Gastrocnemius medialis (tissue), 4 donors: ENCODE measurements at regions not wholly inside any gene's neighbourhood (a gene's known extent, or its start where the extent isn't known, plus 50 kb on each side); places are given as distances from the start of the nearest gene placed in this dataset.

Experiments used
- ATAC-seq, 2 donors: fragments of 150-250 bp; one replicate each; pipeline ENCODE4 v1.9.1; 2016
- DNase-seq, 2 donors: peaks; one replicate each; pipeline ENCODE4 v3.0.0-alpha.2; 2019
- H3K27ac ChIP-seq, 4 donors: fragments of 200-600 bp; sonication (generic); 1 replicate in 1 of 4; 2 replicates in 3 of 4; pipeline ENCODE4 v1.5.1; 2016 to 2018; ENCODE audit warnings: mild to moderate bottlenecking in 2 of 4, moderate library complexity in 1 of 4
- H3K27me3 ChIP-seq, 3 donors: fragments of 200-600 bp; sonication (generic) in 2 of 3; 1 replicate in 1 of 3; 2 replicates in 2 of 3; pipeline versions ENCODE4 v1.5.1 to v1.6.0; 2016 to 2019; ENCODE audit warnings: mild to moderate bottlenecking in 1 of 3, moderate library complexity in 1 of 3
- H3K36me3 ChIP-seq, 2 donors: fragments of 200-600 bp; sonication (generic) in 1 of 2; one replicate each; pipeline ENCODE4 v1.5.1; 2017 to 2018
- H3K4me1 ChIP-seq, 2 donors: fragments of 200-600 bp; sonication (generic) in 1 of 2; one replicate each; pipeline ENCODE4 v1.5.1; 2016 to 2017; ENCODE audit warnings: mild to moderate bottlenecking in 2 of 2
- H3K4me3 ChIP-seq, 4 donors: fragments of 200-600 bp; sonication (generic) in 3 of 4; 1 replicate in 1 of 4; 2 replicates in 3 of 4; pipeline ENCODE4 v1.5.1; 2016 to 2019; ENCODE audit warnings: mild to moderate bottlenecking in 2 of 4
- H3K9me3 ChIP-seq, 3 donors: fragments of 200-600 bp; sonication (generic) in 2 of 3; 1 replicate in 1 of 3; 2 replicates in 2 of 3; pipeline ENCODE4 v1.5.1; 2016 to 2019
- POLR2A ChIP-seq, 2 donors: fragments of 450-650 bp; IDR thresholded peaks; one replicate each; pipeline ENCODE4 v1.6.1; 2017; ENCODE audit warnings: antibody characterized with exemption in 2 of 2, mild to moderate bottlenecking in 2 of 2, moderate library complexity in 2 of 2
- in situ Hi-C, 4 donors: fragments of 200-750 bp; cut with MboI; loops; one replicate each; pipeline versions ENCODE4 v1.15.0 to v1.8.0; 2017; ENCODE audit warnings: low sequenced_read_pairs in 4 of 4
- intact Hi-C: fragments of 100-400 bp; cut with DNase I; formaldehyde crosslinking; loops from one replicate; pipeline ENCODE4 v1.15.1; 2023; ENCODE audit warnings: low total_unique reads
- TF ChIP-seq, protein P1 (sequence below), 5 experiments: fragments of 450-650 bp in 3 of 5; fragments of 200-600 bp in 2 of 5; sonication (generic) in 2 of 5; IDR thresholded peaks in 4 of 5; conservative IDR thresholded peaks in 1 of 5; 1 replicate in 4 of 5; 2 replicates in 1 of 5; pipeline ENCODE4 v1.5.1; 2016 to 2019; ENCODE audit warnings: antibody characterized with exemption in 5 of 5, mild to moderate bottlenecking in 3 of 5, moderate library complexity in 3 of 5

DNA sequence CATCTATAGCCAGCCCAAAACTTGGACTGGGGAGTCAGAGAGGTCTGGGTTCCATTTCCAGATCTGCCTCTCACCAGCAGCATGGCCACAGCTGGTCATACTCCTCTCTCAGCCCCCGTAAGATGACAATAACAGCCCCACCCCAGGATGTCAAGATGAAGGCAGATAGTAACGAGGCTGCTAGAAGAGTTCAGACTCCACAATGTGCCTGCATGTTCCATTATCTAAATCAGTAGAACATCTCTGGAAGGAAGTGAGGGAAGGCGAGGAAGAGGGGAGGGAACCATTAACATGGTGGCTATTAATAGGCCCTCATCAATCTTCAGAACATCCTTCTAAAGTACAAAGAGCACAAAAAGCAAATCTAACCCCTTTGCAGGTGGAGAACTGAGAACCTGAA, 98.0 kb upstream of the KCNG1 start:
- Histone ChIP-seq H3K4me1 (no peaks in the 10 kb centered on the region), H3K27me3 (peaks cover 0 to 22% (median 3%) of the 10 kb centered on the region in 3 donors), H3K27ac (no peak overlapping the region), H3K4me3 (no peak overlapping the region), H3K36me3 (no peaks in the 10 kb centered on the region), H3K9me3 (no peaks in the 10 kb centered on the region)
- TF ChIP-seq, protein P1, sequence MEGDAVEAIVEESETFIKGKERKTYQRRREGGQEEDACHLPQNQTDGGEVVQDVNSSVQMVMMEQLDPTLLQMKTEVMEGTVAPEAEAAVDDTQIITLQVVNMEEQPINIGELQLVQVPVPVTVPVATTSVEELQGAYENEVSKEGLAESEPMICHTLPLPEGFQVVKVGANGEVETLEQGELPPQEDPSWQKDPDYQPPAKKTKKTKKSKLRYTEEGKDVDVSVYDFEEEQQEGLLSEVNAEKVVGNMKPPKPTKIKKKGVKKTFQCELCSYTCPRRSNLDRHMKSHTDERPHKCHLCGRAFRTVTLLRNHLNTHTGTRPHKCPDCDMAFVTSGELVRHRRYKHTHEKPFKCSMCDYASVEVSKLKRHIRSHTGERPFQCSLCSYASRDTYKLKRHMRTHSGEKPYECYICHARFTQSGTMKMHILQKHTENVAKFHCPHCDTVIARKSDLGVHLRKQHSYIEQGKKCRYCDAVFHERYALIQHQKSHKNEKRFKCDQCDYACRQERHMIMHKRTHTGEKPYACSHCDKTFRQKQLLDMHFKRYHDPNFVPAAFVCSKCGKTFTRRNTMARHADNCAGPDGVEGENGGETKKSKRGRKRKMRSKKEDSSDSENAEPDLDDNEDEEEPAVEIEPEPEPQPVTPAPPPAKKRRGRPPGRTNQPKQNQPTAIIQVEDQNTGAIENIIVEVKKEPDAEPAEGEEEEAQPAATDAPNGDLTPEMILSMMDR (IDR thresholded peaks at IDR 0.05 in 4 of 5, conservative IDR thresholded peaks at IDR 0.05 in 1 of 5) = no peak
- TF ChIP-seq POLR2A (IDR thresholded peaks at IDR 0.05) = no peak
- in situ Hi-C loops (no loop called here), intact Hi-C loops (no loop called here)
- ATAC-seq (no peak), DNase-seq (no peak)

DNA sequence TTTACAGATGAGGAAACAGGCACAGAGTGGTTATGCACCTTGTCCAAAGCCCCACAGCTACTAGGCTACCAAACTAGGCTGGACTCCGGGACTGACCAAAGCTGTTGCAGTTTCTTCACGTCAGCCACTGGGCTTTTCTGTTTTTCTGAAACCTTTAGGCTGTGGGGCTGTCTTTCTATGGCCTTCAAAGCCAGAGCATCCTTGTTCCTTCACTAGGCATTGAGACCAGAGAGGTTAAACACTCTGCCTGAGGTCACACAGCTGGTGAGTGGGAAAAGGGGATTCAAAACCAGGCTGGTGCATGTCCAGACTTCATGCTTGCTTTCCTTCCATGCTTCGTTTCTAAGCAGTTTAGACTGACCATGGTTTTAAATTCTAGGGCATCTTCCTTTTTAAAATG, 97.5 kb upstream of the KCNG1 start:
- H3K4me3 ChIP-seq = no peak overlapping the region
- no peak overlapping the region for H3K27ac ChIP-seq
- H3K4me1 ChIP-seq = no peaks in the 10 kb centered on the region
- TF ChIP-seq, protein P1 (IDR thresholded peaks at IDR 0.05 in 4 of 5, conservative IDR thresholded peaks at IDR 0.05 in 1 of 5) = no peak
- TF ChIP-seq POLR2A (IDR thresholded peaks at IDR 0.05) = no peak
- peaks cover 0 to 22% (median 3%) of the 10 kb centered on the region in 3 donors for H3K27me3 ChIP-seq
- intact Hi-C loops (no loop called here), in situ Hi-C loops (no loop called here)
- DNase-seq (no peak), ATAC-seq (no peak)
- no peaks in the 10 kb centered on the region for H3K36me3 ChIP-seq
- H3K9me3 ChIP-seq = no peaks in the 10 kb centered on the region

DNA sequence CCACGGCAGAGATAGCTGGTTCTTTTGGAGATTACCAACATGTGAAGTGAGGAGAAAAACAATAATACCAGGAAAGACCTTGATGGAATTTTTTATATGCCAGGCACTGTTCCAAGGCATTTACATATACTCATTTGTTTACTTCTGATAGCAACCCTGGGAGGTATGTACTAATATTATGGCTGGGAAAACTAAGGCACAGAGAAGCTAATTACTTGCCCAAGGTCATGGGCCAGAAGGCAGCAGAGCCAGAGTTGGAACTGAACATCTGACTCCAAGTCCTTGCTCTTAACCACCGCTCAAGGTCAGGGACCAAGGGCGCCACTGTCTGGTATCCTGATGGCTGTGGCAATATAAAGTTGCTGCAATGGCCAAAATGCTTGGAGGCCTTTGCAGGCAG, 97.0 kb upstream of the KCNG1 start:
- Histone ChIP-seq H3K27me3 (peaks cover 0 to 22% (median 3%) of the 10 kb centered on the region in 3 donors), H3K9me3 (no peaks in the 10 kb centered on the region), H3K4me3 (no peak overlapping the region), H3K36me3 (no peaks in the 10 kb centered on the region), H3K4me1 (no peaks in the 10 kb centered on the region), H3K27ac (no peak overlapping the region)
- in situ Hi-C loops = no loop called here
- ATAC-seq (no peak), DNase-seq (no peak)
- TF ChIP-seq, protein P1 (IDR thresholded peaks at IDR 0.05 in 4 of 5, conservative IDR thresholded peaks at IDR 0.05 in 1 of 5) = no peak
- no peak for TF ChIP-seq POLR2A (IDR thresholded peaks at IDR 0.05)
- intact Hi-C loops = no loop called here

DNA sequence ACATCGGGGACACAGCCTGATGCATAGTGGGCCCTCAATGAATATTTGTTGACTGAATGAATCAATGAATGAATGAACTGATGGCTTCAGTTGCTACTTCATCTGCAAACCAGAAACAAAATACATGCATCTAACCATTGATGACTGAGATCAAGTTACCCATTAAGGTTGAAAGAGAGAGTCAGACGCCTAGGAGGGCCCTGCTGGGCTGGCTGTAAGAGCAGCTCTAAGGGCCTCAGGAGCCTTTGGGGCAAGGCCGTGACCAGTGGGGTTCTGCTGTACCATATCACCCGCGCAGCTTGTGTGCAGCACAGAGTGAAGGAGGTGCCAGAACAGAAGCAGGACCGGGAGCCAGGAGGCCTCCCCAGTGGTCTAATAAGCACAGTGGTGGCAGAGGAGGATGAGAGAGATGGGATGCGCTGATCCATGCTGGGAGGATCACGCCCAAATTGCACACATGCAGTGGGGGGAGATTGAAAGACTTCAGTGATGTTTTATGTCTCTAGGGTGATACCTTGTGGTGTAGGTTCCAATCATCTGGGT, 96.1 kb upstream of the KCNG1 start:
- TF ChIP-seq, protein P1 (IDR thresholded peaks at IDR 0.05 in 4 of 5, conservative IDR thresholded peaks at IDR 0.05 in 1 of 5) = no peak
- no peak for TF ChIP-seq POLR2A (IDR thresholded peaks at IDR 0.05)
- in situ Hi-C loops = no loop called here
- intact Hi-C loops = no loop called here
- Histone ChIP-seq H3K4me3 (no peak overlapping the region), H3K4me1 (no peaks in the 10 kb centered on the region), H3K27me3 (peaks cover 0 to 22% (median 3%) of the 10 kb centered on the region in 3 donors), H3K9me3 (no peaks in the 10 kb centered on the region), H3K27ac (no peak overlapping the region), H3K36me3 (no peaks in the 10 kb centered on the region)
- no peak for ATAC-seq
- DNase-seq = no peak

DNA sequence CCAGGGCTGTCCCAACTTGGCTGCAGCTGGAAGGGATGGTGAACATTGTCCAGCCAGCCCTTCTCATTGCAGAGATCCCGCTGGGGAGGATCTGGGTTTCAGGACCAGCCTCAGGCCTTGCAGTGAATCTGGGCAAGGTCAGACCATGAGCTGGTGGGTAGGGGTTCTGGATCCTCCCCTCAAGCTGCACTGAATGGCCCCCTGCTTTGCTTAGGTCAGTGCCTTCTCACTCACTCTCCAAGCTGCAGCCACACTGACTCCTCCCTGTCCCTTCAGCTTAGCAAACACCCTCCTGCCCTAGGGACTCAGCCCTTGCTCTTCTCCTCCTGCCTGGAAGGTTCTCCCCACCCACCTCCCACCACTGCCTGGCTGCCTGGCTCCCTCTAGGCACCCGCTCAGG, 95.3 kb upstream of the KCNG1 start:
- intact Hi-C loops = no loop called here
- no peaks in the 10 kb centered on the region for H3K4me1 ChIP-seq
- in situ Hi-C loops = no loop called here
- H3K27me3 ChIP-seq = peaks cover 0 to 22% (median 3%) of the 10 kb centered on the region in 3 donors
- no peak overlapping the region for H3K27ac ChIP-seq
- TF ChIP-seq, protein P1 (IDR thresholded peaks at IDR 0.05 in 4 of 5, conservative IDR thresholded peaks at IDR 0.05 in 1 of 5) = no peak
- TF ChIP-seq POLR2A (IDR thresholded peaks at IDR 0.05) = no peak
- H3K36me3 ChIP-seq = no peaks in the 10 kb centered on the region
- DNase-seq (no peak), ATAC-seq (no peak)
- H3K4me3 ChIP-seq = no peak overlapping the region
- no peaks in the 10 kb centered on the region for H3K9me3 ChIP-seq
